Activated T-cell treated with anti-CD3 and anti-CD28 coated beads for 24 hours (primary cell): ENCODE measurements at regions not wholly inside any gene's neighbourhood (a gene's known extent, or its start where the extent isn't known, plus 50 kb on each side); places are given as distances from the start of the nearest gene placed in this dataset.
"Not testable (repeated sequence)": the region's sequence is repeated elsewhere in the genome, so short reads cannot be mapped to it uniquely, and the experiment has no call there.

Experiments
- DNase-seq: peaks from one replicate; pipeline ENCODE4 v3.0.0-alpha.2; 2020; ENCODE audit warnings: low read depth

- no peak for DNase-seq
These were observed 626.0 kb downstream of the EDEM1 start for GRCh38 chr3:5813521-5813920.

GRCh38 chr3:5822843-5823242 is 635.3 kb downstream of the EDEM1 start:
- no peak for DNase-seq

DNA sequence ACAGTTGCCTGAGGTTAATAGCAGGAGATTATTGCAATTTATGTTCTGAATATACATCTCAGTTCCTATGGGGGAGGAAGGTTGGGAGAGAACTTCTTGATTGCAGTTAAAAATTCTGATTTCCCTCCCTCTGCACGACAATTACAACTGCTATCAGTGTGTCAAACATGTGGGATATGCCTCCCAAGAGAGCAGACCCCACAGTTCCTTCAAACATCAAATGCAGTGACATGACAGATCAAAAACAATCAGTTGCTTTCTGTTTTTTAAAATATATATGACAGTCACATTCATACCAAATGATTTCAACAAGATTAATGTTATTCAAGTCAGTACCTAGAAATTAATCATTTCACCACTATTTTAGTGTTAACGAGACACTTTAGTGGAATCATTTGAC is 639.0 kb downstream of the EDEM1 start:
- DNase-seq, result no peak

DNA sequence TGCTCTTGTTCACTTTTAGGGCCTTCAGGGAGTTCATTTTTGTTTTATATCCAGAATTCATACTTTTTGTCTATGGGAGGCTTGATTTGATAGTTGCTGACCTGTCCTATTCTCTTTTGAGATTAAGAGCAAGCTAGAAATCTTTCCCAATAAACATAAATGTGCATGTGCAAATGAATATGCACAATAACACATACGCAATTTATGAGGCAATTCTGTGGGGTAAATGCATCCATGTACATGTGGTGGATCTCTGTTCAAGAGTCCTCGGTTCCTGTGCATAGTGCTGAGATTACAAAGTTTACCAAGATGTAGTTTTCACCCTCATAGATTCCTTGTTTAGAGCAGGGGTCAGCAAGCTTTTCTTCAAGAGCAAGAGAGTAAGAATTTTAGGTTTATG is 640.7 kb downstream of the EDEM1 start:
- DNase-seq, result no peak

GRCh38 chr3:5840056-5840455 is 652.5 kb downstream of the EDEM1 start:
- no peak for DNase-seq

DNA sequence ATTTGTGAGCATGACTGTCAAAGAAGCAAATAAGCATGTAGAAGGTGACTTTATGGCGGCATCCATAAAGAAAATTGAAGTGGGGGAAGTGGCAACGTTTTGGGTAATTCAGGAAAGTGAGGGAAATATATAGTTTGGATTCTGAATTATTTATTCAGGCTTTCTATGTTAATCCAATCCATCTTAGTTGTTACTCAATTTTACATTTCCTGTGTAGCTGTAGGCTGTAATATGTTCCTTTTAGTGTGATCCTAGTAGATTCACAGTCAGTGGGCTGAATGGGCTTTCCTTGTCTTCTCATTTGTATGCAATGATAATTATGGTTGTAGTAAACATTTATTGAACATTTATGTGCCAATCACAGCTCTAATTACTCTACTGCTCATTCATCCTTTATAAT is 654.1 kb downstream of the EDEM1 start:
- no peak for DNase-seq

GRCh38 chr3:5846261-5846660 is 658.8 kb downstream of the EDEM1 start:
- DNase-seq, result no peak

- no peak for DNase-seq
These were observed 673.6 kb downstream of the EDEM1 start for GRCh38 chr3:5861151-5861550.

GRCh38 chr3:5874931-5875341 is 687.4 kb downstream of the EDEM1 start:
- DNase-seq, result no peak

DNA sequence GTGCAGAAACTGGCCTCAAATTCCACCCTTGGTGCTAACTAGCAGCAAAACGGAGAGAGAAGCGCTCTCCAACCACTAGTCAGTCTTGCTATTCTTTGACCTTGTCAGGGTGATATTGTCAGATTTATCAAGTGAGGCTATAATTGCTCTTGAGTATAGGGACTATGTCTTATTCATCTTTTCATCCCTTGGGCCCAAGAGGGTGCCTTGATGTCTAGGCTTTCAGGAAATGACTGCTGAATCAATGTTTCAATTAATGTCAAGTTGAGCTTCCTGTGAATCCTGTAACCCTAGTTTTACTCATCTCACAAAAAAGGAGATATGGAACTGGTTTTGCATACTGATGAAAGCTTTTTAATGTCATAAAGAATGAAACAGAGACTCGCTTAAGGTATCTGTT is 701.3 kb downstream of the EDEM1 start:
- no peak for DNase-seq

DNA sequence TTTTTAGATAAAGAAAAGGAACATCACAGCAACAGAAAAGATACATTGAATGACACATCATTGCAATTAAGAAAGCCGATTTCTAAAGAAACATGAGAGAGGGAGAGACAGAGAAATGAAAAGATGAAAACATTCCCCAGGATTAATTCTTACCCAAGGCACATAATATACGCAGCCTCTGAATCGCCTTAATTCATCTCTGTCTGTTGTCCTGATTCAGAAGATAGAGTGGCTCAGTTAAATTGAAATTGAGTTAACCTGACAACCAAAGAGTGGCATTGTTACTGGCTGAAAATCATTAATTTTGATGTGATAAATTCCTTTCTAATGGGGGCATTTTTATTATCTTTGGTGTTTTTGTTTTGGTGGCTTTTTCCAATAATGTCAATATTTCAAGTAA is 701.9 kb downstream of the EDEM1 start:
- DNase-seq, result no peak

DNA sequence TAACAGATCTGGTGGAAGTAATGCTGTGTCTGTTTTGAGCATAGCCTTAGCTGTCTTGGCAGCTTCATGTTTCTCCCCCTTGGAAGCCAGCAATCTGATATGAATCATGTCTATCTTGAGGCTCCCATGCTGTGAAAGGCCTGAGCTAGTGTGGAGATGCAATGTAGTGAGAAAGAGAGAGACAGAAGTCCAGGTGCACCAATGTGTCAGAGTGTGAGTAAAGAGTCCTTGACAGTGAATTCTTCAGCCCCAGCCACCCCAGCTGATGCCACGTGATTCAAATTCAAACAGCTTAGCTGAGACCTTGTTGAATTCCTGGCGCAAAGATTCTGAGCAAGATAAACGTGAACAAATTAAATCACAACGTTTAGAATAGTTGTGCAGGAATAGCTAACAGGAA is 704.2 kb downstream of the EDEM1 start:
- no peak for DNase-seq

DNA sequence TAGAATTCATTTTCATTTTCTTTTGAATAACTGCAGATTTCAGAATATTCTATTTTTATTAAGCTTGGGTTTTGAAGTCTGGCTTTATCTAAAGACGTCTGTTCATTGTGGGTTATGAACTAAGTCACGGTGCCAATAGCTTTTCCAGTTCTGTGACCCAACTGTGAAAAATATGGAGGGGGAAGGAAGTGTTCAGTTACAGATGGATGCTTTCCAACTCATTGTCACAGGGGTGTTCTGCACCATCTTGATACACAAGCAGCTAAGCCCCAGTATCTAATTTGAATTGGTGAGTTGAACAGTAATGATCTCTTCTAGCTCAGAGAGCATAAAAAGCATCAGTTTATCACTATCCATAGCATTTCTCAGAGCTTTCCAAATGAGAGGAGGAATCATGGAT is 710.6 kb downstream of the EDEM1 start:
- DNase-seq, result no peak

GRCh38 chr3:5899014-5899761 is 711.7 kb downstream of the EDEM1 start:
- no peak for DNase-seq

DNA sequence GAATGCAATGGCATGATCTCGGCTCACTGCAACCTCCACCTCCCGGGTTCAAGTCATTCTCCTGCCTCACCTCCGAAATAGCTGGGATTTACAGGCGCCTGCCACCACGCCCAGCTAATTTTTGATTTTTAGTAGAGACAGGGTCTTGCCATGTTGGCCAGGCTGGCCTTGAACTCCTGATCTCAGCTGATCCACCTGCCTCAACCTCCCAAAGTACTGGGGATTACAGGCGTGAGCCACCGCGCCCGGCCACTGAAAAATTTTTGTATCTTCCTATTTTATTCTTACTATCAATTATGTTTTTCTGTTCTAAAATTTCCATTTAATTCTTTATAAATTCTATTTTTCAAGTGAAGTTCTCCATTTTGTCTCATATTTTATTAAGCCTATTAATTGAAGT is 730.4 kb downstream of the EDEM1 start:
- no peak for DNase-seq

- no peak for DNase-seq
These were observed 731.1 kb downstream of the EDEM1 start for GRCh38 chr3:5918626-5919025.

- no peak for DNase-seq
These were observed 741.5 kb downstream of the EDEM1 start for GRCh38 chr3:5929027-5929426.

DNA sequence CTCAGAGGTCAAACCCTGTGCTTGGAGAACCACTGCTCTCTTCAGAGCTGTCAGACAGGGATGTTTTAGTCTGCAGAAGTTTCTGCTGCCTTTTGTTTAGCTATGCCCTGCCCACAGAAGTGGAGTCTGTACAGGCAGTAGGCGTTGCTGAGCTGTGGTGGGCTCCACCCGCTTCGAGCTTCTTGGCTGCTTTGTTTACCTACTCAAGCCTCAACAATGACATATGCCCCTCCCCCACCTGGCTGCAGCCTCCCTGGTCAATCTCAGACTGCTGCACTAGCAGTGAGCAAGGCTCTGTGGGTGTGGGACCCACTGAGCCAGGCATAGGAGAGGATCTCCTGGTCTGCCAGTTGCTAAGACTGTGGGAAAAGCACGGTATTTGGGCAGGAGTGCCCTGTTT is 756.6 kb downstream of the EDEM1 start:
- DNase-seq, result not testable (repeated sequence)

- no peak for DNase-seq
These were observed 760.6 kb downstream of the EDEM1 start for GRCh38 chr3:5948084-5948483.

- no peak for DNase-seq
These were observed 763.5 kb downstream of the EDEM1 start for GRCh38 chr3:5951026-5951425.

DNA sequence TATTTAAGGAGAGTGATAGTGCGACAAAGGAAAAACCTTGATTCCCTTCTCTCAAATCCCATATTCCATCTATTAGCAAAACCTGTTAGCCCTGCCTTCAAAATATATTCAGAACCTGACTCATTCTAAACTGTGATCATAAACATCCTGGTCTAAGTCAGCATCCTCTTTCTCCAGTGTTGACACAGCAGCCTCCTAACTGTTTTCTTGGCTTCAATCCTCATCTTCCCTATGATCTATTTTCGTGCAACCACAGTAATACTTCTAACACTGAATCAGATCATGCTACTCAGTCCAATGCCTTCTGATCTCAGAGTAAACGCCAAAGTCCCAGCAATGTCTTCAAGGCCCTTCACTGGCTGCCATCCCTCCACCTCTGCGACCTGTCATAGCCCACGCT is 785.1 kb downstream of the EDEM1 start:
- no peak for DNase-seq

DNA sequence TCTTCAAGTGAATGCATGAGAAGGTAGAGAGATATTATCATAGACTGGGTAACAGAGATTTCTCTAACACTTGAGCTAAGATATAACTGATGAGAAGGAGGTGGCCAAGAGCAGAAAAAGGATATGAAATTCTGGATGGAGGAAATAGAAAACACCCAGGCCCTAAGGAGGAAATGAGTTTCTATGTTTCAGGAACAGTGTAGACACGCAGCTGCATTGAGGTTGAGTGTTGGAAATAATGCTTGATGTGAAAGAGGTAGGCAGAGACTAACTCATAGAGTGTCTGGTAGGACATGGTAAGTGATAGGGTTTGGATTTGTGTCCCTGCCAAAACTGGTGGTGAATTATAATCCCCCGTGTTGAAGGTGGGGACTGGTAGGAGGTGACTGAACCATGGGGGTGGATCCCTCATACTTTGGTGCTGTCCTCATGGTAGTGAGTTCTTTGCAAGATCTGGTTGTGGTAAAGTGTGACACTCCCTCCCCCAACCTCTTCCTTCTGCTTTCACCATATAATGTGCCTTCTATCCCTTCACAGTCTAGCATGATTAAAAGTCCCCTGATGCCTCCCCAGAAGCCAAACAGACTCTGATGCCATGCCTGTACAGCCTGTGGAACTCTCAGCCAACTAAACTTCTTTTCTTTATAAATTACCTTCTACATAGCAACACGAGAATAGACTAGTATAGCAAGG is 787.3 kb downstream of the EDEM1 start:
- DNase-seq, result no peak

DNA sequence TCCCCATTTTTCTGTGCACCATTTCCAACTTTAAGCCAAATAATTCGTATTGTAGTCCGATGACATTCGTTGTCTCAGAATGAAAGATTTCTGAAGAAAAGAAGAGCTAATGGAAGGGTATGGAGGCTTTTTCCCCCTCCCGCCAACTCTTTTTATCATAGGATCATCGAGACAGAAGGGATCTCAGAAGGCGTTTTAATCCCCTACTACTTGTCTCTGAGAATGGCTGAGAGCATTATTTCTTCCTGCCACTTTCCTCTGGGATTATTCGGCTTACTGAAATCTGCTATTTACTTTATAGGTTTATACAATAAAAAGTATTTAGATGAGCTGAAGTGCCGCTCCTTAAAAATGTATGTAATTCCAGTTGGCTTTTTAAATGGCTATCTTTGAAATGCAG is 789.8 kb downstream of the EDEM1 start:
- DNase-seq, result no peak

DNA sequence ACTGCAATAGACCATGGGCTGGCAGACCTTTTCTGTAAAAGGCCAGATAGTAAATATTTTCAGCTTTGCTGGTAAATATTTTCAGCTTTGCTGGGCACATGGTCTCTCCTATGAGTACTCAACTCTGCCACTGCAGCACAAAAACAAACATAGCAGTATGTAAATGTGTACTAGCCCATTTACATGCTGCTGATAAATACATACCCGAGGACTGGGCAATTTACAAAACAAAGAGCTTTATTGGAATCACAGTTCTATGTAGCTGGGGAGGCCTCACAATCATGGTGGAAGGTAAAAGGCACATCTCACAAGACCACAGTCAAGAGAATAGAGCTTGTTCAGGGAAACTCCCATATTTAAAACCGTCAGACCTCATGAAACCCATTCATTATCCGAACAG is 793.0 kb downstream of the EDEM1 start:
- DNase-seq, result no peak
